ENCODE measurements at regions not wholly inside any gene's neighbourhood (a gene's known extent, or its start where the extent isn't known, plus 50 kb on each side); places are given as distances from the start of the nearest gene placed in this dataset.
"Not testable (repeated sequence)": the region's sequence is repeated elsewhere in the genome, so short reads cannot be mapped to it uniquely, and the experiment has no call there.

GRCh38 chr11:81222491-81222890 is 1511.2 kb downstream of the FAM181B start:
- no peak for DNase-seq (ENCODE audit: missing footprints)
- intact Hi-C loops (cut with DNase I): no loop called here

GRCh38 chr11:81220146-81220895 is 1513.3 kb downstream of the FAM181B start:
- DNase-seq (ENCODE audit: missing footprints) (no peak), ATAC-seq (no peak)
- intact Hi-C loops (cut with DNase I): no loop called here

More at GRCh38 chr11:81222491-81222890, 1511.2 kb downstream of the FAM181B start:
- ATAC-seq: no peak

GRCh38 chr11:81219661-81220060 is 1514.0 kb downstream of the FAM181B start:
- intact Hi-C loops (cut with DNase I): no loop called here
- ATAC-seq (no peak), DNase-seq (ENCODE audit: missing footprints) (no peak)

- intact Hi-C loops (cut with DNase I): no loop called here
- DNase-seq (ENCODE audit: missing footprints): no peak
- no peak for ATAC-seq
These were observed 1515.2 kb downstream of the FAM181B start for GRCh38 chr11:81218440-81218839.

GRCh38 chr11:81211050-81211449 is 1522.6 kb downstream of the FAM181B start:
- intact Hi-C loops (cut with DNase I): no loop called here
- ATAC-seq (no peak), DNase-seq (ENCODE audit: missing footprints) (no peak)

- intact Hi-C loops (cut with DNase I): no loop called here
- no peak for DNase-seq (ENCODE audit: missing footprints)
- ATAC-seq: no peak
These were observed 1526.1 kb downstream of the FAM181B start for GRCh38 chr11:81207421-81208054.

GRCh38 chr11:81203876-81204275 is 1529.8 kb downstream of the FAM181B start:
- ATAC-seq (no peak), DNase-seq (ENCODE audit: missing footprints) (no peak)
- intact Hi-C loops (cut with DNase I): no loop called here

- intact Hi-C loops (cut with DNase I): no loop called here
- ATAC-seq (no peak), DNase-seq (ENCODE audit: missing footprints) (no peak)
These were observed 1536.3 kb downstream of the FAM181B start for GRCh38 chr11:81197396-81197795.

- intact Hi-C loops (cut with DNase I): no loop called here
- DNase-seq (ENCODE audit: missing footprints) (no peak), ATAC-seq (no peak)
These were observed 1541.1 kb downstream of the FAM181B start for GRCh38 chr11:81192516-81192915.

GRCh38 chr11:81190546-81190945 is 1543.1 kb downstream of the FAM181B start:
- ATAC-seq (no peak), DNase-seq (ENCODE audit: missing footprints) (no peak)
- intact Hi-C loops (cut with DNase I): no loop called here

GRCh38 chr11:81187033-81187432 is 1546.6 kb downstream of the FAM181B start:
- ATAC-seq; intact Hi-C loops (cut with DNase I): not testable (repeated sequence)
- peak; percentile 46 for DNase-seq (ENCODE audit: missing footprints)

- DNase-seq (ENCODE audit: missing footprints) (no peak), ATAC-seq (no peak)
- intact Hi-C loops (cut with DNase I): no loop called here
These were observed 1558.9 kb downstream of the FAM181B start for GRCh38 chr11:81174646-81175330.

- intact Hi-C loops (cut with DNase I): no loop called here
- ATAC-seq (no peak), DNase-seq (ENCODE audit: missing footprints) (no peak)
These were observed 1568.5 kb downstream of the FAM181B start for GRCh38 chr11:81165164-81165563.

GRCh38 chr11:81159900-81160299 is 1573.8 kb downstream of the FAM181B start:
- DNase-seq (ENCODE audit: missing footprints) (no peak), ATAC-seq (no peak)
- intact Hi-C loops (cut with DNase I): no loop called here

- ATAC-seq (no peak), DNase-seq (ENCODE audit: missing footprints) (no peak)
- intact Hi-C loops (cut with DNase I): no loop called here
These were observed 1598.1 kb downstream of the FAM181B start for GRCh38 chr11:81135570-81135969.

- no peak for ATAC-seq
These were observed 1604.0 kb downstream of the FAM181B start for GRCh38 chr11:81129618-81130017.

GRCh38 chr11:81112718-81113117 is 1620.9 kb downstream of the FAM181B start:
- no peak for DNase-seq (ENCODE audit: missing footprints)
- ATAC-seq: no peak
- intact Hi-C loops (cut with DNase I): no loop called here

More at GRCh38 chr11:81129618-81130017, 1604.0 kb downstream of the FAM181B start:
- intact Hi-C loops (cut with DNase I): no loop called here
- no peak for DNase-seq (ENCODE audit: missing footprints)

GRCh38 chr11:81104051-81104450 is 1629.6 kb downstream of the FAM181B start:
- intact Hi-C loops (cut with DNase I): no loop called here
- ATAC-seq: no peak
- no peak for DNase-seq (ENCODE audit: missing footprints)

- intact Hi-C loops (cut with DNase I): no loop called here
- DNase-seq (ENCODE audit: missing footprints) (no peak), ATAC-seq (peak; percentile 26)
These were observed 1635.2 kb downstream of the FAM181B start for GRCh38 chr11:81098471-81098870.

GRCh38 chr11:81092522-81092921 is 1641.1 kb downstream of the FAM181B start:
- intact Hi-C loops (cut with DNase I): no loop called here
- DNase-seq (ENCODE audit: missing footprints): no peak
- ATAC-seq: no peak
